Stimulated activated CD4-positive, alpha-beta T cell treated with anti-CD3 and anti-CD28 coated beads, Interleukin-4, amount 100 ng/mL, for 4 hours (primary cell): ENCODE measurements at regions not wholly inside any gene's neighbourhood (a gene's known extent, or its start where the extent isn't known, plus 50 kb on each side); places are given as distances from the start of the nearest gene placed in this dataset.
"Not testable (repeated sequence)": the region's sequence is repeated elsewhere in the genome, so short reads cannot be mapped to it uniquely, and the experiment has no call there.

Source experiments
- DNase-seq, 2 experiments: peaks; one replicate each; pipeline ENCODE4 v3.0.0-alpha.2; 2020

DNA sequence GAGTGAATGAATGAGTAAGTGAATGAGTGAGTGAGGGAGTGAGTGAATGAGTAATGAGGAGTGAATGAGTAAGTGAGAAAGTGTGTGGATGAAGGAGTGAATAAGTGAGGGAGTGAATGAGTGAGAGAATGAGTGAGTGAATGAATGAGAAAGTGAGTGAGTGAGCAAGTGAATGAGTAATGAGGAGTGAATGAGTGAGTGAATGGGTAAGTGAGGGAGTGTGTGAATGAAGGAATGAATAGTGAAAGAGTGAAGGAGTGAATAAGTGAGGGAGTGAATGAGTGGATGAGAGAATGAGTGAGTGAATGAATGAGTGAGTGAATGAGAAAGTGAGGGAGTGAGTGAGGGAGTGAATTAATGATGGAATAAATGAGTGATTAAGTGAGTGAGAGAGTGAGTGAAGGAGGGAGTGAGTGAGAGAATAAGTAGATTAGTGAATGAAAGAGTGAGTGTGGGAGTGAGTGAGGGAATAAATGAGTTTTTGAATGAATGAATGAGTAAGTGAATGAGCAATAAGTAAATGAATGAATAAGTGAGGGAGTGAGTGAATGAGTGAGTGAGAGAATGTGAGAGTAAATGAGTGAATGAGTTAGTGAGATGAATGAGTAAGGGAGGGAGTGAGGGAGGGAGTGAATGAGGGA is 364.5 kb downstream of the ADGRD1 start:
- no peak for DNase-seq

GRCh38 chr12:131321988-131322387 is 368.3 kb downstream of the ADGRD1 start:
- DNase-seq = no peak

- DNase-seq = not testable (repeated sequence)
Measured at GRCh38 chr12:131322460-131322859, 368.8 kb downstream of the ADGRD1 start.

DNA sequence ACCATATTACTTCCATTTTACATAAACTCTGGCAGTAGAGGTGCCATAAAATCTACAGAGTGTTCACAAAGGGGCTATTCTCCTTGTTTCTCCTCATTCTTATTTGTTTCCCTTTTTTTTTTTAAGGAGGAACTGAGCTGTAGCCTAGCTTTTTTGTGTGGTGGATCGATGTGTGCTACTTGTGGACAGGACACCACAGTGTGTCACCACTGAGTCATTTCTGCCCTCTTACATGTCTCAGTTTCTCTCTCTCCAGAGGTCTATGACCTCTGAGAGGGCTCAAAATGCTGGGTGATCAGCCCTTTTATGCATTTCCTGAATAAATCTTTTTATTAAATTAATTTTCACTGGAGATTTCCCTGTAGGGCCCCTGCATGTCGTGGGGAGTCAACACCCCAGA is 370.2 kb downstream of the ADGRD1 start:
- no peak for DNase-seq

GRCh38 chr12:131327521-131328488 is 374.1 kb downstream of the ADGRD1 start:
- no peak for DNase-seq

DNA sequence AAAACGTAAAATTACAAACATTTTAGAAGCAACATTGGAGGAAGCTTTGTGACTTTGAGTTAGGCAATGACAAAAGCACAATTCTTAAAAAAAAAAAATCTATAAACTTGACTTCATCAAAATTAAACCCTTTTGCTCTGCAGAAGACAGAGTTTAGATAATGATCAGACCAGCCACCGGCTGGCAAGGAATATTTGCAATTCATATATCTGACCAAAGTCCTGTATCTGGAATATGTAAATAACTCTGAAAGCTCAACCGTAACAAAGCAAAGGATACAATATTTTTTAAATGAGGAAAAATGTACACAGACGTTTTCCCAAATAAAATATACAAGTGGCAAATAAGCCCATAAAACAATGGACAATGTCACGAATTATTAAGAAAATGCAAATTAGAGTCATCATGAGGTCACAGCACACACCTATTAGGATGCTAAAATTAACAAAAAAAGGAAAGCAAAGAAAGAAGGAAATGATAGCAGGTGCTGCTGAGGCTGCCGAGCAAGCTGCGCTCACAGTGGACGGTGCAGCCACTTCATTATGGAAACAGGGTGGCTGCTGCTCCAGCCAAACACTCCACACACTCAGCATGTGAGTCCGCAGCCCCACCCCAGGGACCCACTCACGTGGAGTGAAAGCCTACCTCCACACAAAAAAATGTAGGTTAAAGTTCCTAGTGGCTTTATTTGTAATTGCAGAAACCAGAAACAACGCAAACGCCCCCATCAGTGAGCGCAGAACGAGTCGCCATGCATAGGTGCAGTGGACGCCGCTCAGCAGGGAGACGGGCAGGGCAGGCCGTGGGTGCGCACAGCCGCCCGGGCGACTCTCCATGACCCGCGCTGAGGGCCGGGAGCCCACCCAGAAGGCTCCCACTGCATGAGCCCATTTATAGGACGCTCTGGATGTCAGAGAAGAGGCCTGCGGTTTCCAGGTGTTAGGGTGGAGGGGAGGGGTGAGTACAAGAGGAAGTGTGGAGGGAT is 375.4 kb downstream of the ADGRD1 start:
- DNase-seq = not testable (repeated sequence)

DNA sequence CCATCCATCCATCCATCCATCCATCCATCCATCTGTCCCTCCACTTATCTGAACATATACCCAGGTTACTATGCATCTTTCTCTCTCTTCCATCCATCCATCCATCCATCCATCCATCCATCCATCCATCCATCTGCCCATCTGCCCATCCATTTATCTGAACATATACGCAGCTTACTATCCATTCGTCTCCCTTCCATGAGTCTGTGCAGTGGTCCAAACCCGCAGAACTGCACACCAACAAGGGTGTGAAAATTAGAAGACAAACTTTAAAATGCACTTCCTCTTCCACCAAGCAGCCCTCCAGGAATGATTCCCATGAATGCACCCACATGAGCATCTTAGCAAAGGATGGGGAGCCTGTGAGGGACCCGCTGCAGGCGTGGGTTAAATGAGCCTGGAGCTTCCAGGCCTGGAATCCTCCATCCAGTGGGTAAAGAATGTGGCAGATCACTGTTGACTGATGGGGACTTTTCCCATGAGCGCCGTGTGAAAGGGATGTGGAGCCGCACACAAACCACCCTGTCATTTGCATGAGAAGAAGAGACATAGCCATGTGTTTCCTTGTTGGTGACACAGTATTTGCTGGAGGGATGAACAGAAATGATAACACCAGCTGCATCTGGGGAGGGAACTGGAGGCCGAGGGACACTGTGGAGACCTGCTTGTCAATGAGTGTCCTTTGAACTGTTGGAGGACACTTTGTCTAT is 376.6 kb downstream of the ADGRD1 start:
- no peak for DNase-seq

- DNase-seq = no peak
Measured at GRCh38 chr12:131331148-131331750, 377.5 kb downstream of the ADGRD1 start.

DNA sequence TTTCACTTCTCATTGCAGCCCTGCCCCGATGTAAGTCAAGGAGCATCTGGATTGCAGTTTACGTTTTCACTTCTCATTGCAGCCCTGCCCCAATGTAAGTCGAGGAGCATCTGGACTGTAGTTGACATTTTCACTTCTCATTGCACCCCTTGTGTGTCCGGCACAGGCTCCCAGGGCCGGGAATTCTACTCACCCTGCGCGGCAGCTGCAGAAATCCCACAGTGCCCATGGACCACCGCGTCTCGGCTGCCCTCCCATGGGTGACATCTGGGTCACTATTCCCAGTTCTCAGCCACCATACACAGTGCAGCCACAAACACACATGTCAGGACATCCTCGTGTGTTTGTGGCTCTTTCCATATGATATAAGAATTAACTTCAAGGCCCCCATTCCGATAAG is 378.5 kb downstream of the ADGRD1 start:
- DNase-seq = no peak

- no peak for DNase-seq
Measured at GRCh38 chr12:131333136-131333535, 377.8 kb upstream of the SFSWAP start.

GRCh38 chr12:131333621-131334440 is 377.1 kb upstream of the SFSWAP start:
- DNase-seq = no peak

GRCh38 chr12:131334835-131335234 is 376.1 kb upstream of the SFSWAP start:
- DNase-seq = no peak

GRCh38 chr12:131335456-131335855 is 375.4 kb upstream of the SFSWAP start:
- DNase-seq = no peak

DNA sequence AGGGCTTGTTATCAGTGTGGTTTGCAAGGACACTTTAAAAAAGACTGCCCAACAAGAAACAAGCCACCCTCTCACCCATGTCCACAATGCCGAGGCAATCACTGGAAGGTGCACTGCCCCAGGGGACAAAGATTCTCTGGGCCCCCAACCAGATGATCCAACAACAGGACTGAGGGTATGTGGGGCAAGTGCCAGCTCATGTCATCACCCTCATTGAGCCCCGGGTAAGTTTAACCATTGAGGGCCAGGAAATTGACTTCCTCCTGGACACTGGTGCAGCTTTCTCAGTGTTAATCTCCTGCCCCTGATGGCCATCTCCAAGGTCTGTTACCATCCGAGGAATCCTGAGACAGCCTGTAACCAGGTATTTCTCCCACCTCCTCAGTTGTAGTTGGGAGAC is 373.0 kb upstream of the SFSWAP start:
- not testable (repeated sequence) for DNase-seq

DNA sequence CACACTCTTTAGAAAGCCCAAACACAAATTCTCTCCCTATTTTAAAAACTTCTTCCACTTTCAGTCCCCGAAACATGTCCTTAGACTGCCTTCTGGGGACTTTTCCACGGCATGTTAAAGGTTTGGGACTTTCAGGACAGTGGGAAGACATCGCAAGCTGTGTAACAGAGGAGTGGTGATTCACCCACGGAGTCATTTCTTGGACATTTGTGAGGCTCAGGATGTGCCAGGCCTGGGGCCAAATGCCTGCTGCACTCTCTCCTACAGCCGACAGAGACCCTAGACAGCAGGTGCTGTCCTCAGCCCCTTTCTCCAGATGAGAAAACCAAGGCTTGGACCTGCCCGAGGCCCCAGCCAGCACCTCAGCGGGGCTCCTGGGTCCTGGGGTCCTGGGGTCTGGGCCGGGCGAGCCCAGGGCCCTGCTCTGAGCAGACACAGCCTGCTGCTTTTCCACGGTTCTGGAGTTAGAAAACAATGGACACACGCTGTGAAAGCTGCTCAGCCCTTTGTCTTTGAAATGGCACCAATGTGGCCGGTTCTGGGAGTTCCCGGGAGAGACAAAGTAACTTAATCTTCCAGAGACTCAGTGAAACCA is 370.2 kb upstream of the SFSWAP start:
- no peak for DNase-seq

GRCh38 chr12:131341608-131342007 is 369.3 kb upstream of the SFSWAP start:
- not testable (repeated sequence) for DNase-seq

DNA sequence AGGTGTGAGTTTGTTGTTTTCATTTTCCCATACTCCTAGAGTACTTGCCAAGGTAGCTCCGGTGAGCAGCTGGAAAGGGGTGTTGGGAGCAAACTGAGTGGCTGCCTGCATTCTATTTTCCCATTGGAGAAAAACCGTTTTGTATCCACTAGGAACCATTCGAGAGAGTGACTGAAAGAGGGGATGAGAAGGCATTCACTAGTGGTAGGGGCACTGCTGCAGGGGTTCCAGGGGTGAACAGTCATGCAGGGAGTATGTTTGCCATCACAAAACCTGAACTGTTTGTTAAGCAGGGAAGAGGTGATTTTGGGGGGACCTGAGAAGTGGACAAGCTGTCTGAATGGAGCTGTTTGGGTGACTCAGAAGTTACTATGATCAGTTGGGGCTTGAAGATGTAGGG is 367.5 kb upstream of the SFSWAP start:
- not testable (repeated sequence) for DNase-seq

DNA sequence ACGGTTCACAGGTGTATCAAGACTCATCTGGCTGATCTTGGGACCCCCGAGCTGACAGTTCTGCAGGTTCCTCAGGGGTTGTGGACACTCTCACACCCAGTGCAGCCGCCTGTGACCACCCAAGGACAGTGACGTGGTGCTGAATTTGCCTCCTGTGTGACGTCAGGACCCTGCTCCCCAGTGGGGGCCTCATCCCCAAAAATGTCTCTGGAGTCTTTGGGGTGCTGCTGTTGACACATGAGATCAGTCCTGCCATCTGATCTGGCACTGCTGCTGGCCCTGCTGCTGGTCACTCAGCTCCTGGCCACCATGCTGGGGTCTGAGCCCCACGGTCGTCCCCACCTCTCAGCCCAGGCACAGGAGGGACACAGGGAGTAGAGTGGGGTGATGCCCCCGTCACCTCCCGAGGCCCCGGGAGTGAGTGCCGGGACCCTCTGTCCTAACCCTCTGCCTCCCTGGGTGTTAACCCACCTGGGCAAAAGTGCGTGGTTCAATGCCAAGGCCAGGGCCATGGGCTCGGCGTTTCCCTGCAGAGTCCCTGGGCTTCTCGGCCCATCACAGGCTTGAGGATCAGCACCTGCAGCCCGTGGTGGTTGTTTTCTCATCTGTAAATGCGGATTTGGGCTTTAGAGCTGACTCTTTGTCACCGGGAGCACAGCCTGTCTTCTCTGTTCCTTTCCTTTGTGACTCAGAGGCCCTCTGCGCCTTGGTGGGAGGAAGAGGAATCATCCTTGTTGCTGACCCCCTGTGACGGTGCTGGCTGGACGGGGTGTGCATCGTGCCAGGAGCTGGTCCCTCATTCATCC is 366.0 kb upstream of the SFSWAP start:
- DNase-seq = not testable (repeated sequence)
